ENCODE measurements at regions not wholly inside any gene's neighbourhood (a gene's known extent, or its start where the extent isn't known, plus 50 kb on each side); places are given as distances from the start of the nearest gene placed in this dataset.
"Not testable (repeated sequence)": the region's sequence is repeated elsewhere in the genome, so short reads cannot be mapped to it uniquely, and the experiment has no call there.

DNA sequence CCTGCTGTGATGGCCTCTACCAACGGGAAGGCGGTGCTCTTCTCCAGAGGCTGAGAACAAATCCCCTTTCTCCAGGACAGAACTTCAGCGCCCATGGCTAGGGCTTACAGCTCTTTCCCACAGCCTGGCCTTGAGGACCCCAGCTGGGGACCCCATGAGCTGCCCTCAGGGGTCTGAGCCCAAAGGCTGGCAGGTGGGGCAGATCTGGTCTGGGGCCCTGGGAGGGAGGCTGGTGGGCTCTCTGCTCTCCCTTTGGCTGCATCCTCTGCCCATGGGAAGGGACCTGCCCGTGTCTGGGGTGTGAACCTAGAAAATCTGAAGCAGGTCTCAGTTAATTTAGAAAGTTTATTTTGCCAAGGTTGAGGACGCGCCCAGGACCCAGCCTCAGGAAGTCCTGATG, 322.1 kb downstream of the ADGRD1 start:
- Histone ChIP-seq H3K27ac (no peak overlapping the region), H3K27me3 (ENCODE audit: control insufficient read depth, insufficient read depth, low read length) (no peaks in the 10 kb centered on the region), H3K9me3 (ENCODE audit: control insufficient read depth, low read length) (no peaks in the 10 kb centered on the region), H3K9ac (no peak overlapping the region), H3K4me3 (ENCODE audit: low read depth, low read length) (no peak overlapping the region), H3K36me3 (ENCODE audit: control insufficient read depth, insufficient read depth, low read length) (no peaks in the 10 kb centered on the region), H2AFZ (no peak overlapping the region), H3K4me1 (no peaks in the 10 kb centered on the region), H3K4me2 (ENCODE audit: low read length) (no peak overlapping the region), H3K79me2 (no peaks in the 10 kb centered on the region)
- TF ChIP-seq, protein P1, sequence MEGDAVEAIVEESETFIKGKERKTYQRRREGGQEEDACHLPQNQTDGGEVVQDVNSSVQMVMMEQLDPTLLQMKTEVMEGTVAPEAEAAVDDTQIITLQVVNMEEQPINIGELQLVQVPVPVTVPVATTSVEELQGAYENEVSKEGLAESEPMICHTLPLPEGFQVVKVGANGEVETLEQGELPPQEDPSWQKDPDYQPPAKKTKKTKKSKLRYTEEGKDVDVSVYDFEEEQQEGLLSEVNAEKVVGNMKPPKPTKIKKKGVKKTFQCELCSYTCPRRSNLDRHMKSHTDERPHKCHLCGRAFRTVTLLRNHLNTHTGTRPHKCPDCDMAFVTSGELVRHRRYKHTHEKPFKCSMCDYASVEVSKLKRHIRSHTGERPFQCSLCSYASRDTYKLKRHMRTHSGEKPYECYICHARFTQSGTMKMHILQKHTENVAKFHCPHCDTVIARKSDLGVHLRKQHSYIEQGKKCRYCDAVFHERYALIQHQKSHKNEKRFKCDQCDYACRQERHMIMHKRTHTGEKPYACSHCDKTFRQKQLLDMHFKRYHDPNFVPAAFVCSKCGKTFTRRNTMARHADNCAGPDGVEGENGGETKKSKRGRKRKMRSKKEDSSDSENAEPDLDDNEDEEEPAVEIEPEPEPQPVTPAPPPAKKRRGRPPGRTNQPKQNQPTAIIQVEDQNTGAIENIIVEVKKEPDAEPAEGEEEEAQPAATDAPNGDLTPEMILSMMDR (IDR thresholded peaks at IDR 0.05): no peak

DNA sequence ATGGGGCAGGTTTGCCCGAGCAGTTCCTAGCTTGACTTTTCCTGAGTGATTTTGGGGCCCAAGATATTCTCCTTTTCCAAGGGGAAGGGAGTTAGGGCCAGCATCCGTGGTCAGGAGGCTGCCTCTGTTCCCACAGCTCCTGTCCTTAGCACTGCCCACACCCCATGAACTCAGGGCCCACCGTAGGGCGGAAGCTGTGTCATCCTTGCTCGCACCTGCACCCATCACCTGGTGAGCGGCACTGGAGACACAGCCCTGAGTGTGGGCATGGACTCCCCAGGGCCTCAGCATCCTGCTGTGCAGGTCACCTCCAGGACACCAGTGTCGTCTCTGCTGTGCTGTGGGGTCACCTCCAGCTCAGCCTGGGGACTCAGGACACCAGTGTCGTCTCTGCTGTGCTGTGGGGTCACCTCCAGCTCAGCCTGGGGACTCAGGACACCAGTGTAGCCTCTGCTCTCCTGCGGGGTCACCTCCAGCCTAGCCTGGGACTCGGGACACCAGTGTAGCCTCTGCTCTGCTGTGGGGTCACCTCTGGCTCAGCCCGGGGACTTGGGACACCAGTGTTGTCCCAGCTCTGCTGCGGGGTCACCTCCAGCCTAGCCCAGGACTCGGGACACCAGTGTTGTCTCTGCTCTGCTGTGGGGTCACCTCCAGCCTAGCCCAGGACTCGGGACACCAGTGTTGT, 322.9 kb downstream of the ADGRD1 start:
- no peaks in the 10 kb centered on the region for H3K36me3 ChIP-seq (ENCODE audit: control insufficient read depth, insufficient read depth, low read length)
- no peaks in the 10 kb centered on the region for H3K79me2 ChIP-seq
- no peak overlapping the region for H2AFZ ChIP-seq
- H3K9me3 ChIP-seq (ENCODE audit: control insufficient read depth, low read length): no peaks in the 10 kb centered on the region
- no peaks in the 10 kb centered on the region for H3K4me1 ChIP-seq
- no peak overlapping the region for H3K9ac ChIP-seq
- no peak overlapping the region for H3K4me2 ChIP-seq (ENCODE audit: low read length)
- TF ChIP-seq, protein P1 (IDR thresholded peaks at IDR 0.05): no peak
- no peaks in the 10 kb centered on the region for H3K27me3 ChIP-seq (ENCODE audit: control insufficient read depth, insufficient read depth, low read length)
- no peak overlapping the region for H3K4me3 ChIP-seq (ENCODE audit: low read depth, low read length)
- H3K27ac ChIP-seq: no peak overlapping the region

DNA sequence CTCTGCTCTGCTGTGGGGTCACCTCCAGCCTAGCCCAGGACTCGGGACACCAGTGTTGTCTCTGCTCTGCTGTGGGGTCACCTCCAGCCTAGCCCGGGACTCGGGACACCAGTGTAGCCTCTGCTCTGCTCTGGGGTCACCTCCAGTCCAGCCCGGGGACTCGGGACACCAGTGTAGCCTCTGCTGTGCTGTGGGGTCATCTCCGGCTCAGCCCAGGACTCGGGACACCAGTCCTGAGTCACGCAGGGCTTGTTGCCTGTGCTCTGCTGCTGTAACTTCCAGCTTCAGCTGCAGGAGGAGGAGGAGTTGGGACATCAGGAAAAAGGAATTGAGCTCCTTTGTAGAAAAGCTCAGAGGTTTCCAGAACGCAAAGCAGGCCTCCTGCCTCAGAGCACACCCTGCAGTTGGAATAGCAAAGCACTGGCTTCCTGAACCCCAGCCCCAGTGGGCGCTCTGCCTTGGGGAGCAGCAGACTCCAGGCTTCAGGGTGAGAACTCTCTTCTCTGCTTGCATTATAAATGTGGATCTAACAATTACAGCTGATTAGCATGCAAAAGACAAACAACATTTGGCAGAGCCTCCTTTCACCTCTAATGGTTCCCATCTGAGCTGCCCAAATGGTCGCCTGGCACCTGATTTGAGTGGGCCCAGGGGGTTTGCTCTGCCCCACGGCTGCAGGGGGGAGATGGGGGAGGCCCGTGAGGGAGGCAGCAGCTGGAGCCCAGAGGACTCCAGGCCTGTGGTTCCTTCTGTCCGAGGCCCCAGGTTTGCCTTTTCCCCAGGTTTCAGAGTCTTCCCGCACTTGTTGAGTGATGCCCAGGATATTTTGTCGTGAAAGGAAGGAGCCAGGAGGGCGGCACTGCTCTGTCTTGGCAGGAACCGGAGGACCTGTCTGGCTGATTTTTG, 323.7 kb downstream of the ADGRD1 start:
- H3K36me3 ChIP-seq (ENCODE audit: control insufficient read depth, insufficient read depth, low read length); H3K27ac ChIP-seq; H3K9ac ChIP-seq; H3K4me3 ChIP-seq (ENCODE audit: low read depth, low read length); H3K79me2 ChIP-seq; H3K4me2 ChIP-seq (ENCODE audit: low read length); H3K9me3 ChIP-seq (ENCODE audit: control insufficient read depth, low read length); H2AFZ ChIP-seq; H3K4me1 ChIP-seq; H3K27me3 ChIP-seq (ENCODE audit: control insufficient read depth, insufficient read depth, low read length): not testable (repeated sequence)

DNA sequence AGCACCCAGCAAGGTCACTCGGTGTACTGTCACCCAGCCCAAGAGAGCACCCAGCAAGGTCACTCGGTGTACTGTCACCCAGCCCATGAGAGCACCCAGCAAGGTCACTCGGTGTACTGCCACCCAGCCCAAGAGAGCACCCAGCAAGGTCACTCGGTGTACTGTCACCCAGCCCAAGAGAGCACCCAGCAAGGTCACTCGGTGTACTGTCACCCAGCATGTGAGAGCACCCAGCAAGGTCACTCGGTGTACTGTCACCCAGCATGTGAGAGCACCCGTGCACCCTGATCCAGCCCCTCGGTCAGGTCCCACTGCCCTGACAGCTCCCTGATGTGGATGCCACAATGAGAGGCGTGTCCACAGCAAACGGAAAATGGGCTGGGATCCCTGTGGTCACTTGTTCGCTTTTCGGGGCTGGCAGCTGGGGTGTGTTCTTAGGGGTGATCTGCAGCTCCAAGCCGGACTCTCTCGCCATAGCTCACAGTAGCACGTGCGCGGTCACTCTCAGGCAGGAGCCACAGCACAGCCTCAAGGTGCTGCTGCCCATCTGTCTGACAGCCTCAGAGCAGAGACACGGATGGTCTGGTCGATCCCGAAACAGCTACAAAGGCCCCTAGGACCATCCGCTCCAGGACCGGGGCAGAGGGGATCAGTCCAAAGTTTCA, 324.9 kb downstream of the ADGRD1 start:
- not testable (repeated sequence) for H3K4me1 ChIP-seq; H2AFZ ChIP-seq; H3K9ac ChIP-seq; H3K27me3 ChIP-seq (ENCODE audit: control insufficient read depth, insufficient read depth, low read length); H3K9me3 ChIP-seq (ENCODE audit: control insufficient read depth, low read length); H3K36me3 ChIP-seq (ENCODE audit: control insufficient read depth, insufficient read depth, low read length); H3K79me2 ChIP-seq; H3K27ac ChIP-seq; H3K4me3 ChIP-seq (ENCODE audit: low read depth, low read length); H3K4me2 ChIP-seq (ENCODE audit: low read length)

DNA sequence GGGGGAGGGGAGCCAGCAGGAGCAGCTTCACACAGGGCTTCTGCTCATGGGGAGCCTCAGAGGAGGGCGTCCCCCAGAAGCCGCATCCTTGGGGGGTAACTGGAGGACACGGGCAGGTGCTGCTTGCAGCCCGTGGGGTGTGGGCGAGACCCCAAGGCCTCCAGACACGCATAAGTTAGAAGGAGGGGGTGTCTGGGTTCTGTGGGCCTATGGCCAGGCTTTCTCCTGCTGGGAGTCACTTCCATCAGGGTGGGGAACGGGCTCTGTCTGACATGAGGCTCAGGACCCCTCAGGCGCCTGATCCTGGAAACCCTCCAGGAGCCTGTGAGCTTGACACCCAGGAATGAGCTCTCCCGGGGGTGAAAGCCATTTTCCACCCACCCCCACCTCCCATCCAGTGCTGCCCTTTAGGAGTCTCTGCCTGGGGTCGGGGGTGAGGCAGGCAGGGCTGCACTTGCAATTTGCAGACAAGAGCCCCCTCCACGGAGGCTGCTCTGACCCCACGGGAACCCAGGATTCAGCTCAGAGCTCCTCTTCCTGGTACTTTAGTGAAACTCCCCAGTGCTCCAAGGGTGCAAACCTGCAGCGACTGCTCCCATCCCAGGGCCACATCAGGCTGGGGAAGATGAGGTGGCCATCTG, 325.7 kb downstream of the ADGRD1 start:
- Histone ChIP-seq H3K9ac (no peak overlapping the region), H3K27me3 (ENCODE audit: control insufficient read depth, insufficient read depth, low read length) (no peaks in the 10 kb centered on the region), H3K9me3 (ENCODE audit: control insufficient read depth, low read length) (no peaks in the 10 kb centered on the region), H3K79me2 (no peaks in the 10 kb centered on the region), H3K27ac (no peak overlapping the region), H3K36me3 (ENCODE audit: control insufficient read depth, insufficient read depth, low read length) (no peaks in the 10 kb centered on the region), H3K4me2 (ENCODE audit: low read length) (no peak overlapping the region), H3K4me1 (no peaks in the 10 kb centered on the region), H2AFZ (no peak overlapping the region), H3K4me3 (ENCODE audit: low read depth, low read length) (no peak overlapping the region)
- TF ChIP-seq, protein P1 (IDR thresholded peaks at IDR 0.05): no peak

Data from parathyroid adenoma (tissue), 2 donors.